Panc1 (cell line): ENCODE measurements at regions not wholly inside any gene's neighbourhood (a gene's known extent, or its start where the extent isn't known, plus 50 kb on each side); places are given as distances from the start of the nearest gene placed in this dataset.

Source experiments
- ATAC-seq: fragments of 200-7000 bp; cut with Tn5 transposase; 2 replicates; pipeline ENCODE4 v1.9.1; 2020; ENCODE audit warnings: mild to moderate bottlenecking, moderate library complexity
- BruUV-seq: library from RNA; stranded (reverse); fragments of 400-500 nt; replicated peaks from 2 replicates; lab custom pipeline; 2021; lab: Mats Ljungman, UMichigan
- CTCF ChIA-PET: fragments of 300-600 bp; sonication (Branson Sonifier 250); formaldehyde crosslinking; loops from one replicate; lab custom pipeline; 2022; ENCODE audit warnings: antibody characterized with exemption; lab: Charles Lee
- POLR2A ChIA-PET: fragments of 300-600 bp; sonication (Branson Sonifier 250); formaldehyde crosslinking; loops from one replicate; lab custom pipeline; 2022; ENCODE audit warnings: antibody characterized with exemption; lab: Charles Lee
- DNase-seq: peaks from one replicate; pipeline ENCODE4 v3.0.0-alpha.2; 2010; ENCODE audit warnings: low read depth, low spot score
- H3K27ac ChIP-seq: 2 replicates; pipeline ENCODE4 v1.5.1; 2011; ENCODE audit warnings: mild to moderate bottlenecking, low read length, inconsistent platforms
- H3K27me3 ChIP-seq: fragments of 200-500 bp; sonication (Bioruptor generic); 2 replicates; pipeline ENCODE4 v1.6.0; 2014; ENCODE audit warnings: low read length, inconsistent platforms; ENCODE audit not compliant: control insufficient read depth, insufficient read depth
- H3K36me3 ChIP-seq: fragments of 200-500 bp; sonication (Bioruptor generic); 2 replicates; pipeline ENCODE4 v1.5.1; 2014; ENCODE audit warnings: inconsistent platforms, mild to moderate bottlenecking, low read length, moderate library complexity; ENCODE audit not compliant: control insufficient read depth, insufficient read depth
- H3K4me1 ChIP-seq: 2 replicates; pipeline ENCODE4 v1.5.1; 2011; ENCODE audit warnings: inconsistent platforms, mild to moderate bottlenecking, low read length, moderate library complexity; ENCODE audit not compliant: control insufficient read depth, insufficient read depth
- H3K4me3 ChIP-seq, 2 experiments: 2 replicates each; pipeline ENCODE4 v1.5.1; 2011 to 2012; ENCODE audit warnings: low read depth in 2 of 2, low read length in 2 of 2, mild to moderate bottlenecking in 2 of 2, inconsistent platforms in 1 of 2, moderate library complexity in 1 of 2
- H3K9me3 ChIP-seq: fragments of 200-500 bp; sonication (Bioruptor generic); 2 replicates; pipeline ENCODE4 v1.5.1; 2014; ENCODE audit warnings: low read depth, mild to moderate bottlenecking, inconsistent platforms, low read length, moderate library complexity; ENCODE audit not compliant: control insufficient read depth, insufficient read depth
- POLR2AphosphoS5 ChIP-seq: IDR thresholded peaks from 2 replicates; pipeline ENCODE4 v1.6.1; 2012; ENCODE audit warnings: mild to moderate bottlenecking, low read depth, low read length, moderate library complexity
- SIN3A ChIP-seq: IDR thresholded peaks from 2 replicates; pipeline ENCODE4 v1.6.1; 2012; ENCODE audit warnings: low read depth, mild to moderate bottlenecking, low read length, moderate library complexity, borderline replicate concordance; ENCODE audit not compliant: insufficient read depth
- TCF7L2 ChIP-seq: IDR thresholded peaks from 2 replicates; pipeline ENCODE4 v1.6.1; 2011; ENCODE audit warnings: mild to moderate bottlenecking, low read depth, low read length, inconsistent platforms
- in situ Hi-C: cut with HindIII; loops from 2 replicates; pipeline ENCODE4 v1.10.0; 2016; ENCODE audit warnings: low sequenced_read_pairs, low pct_unique_long_range_greater_than_20kb
- intact Hi-C: fragments of 100-400 bp; cut with micrococcal nuclease; formaldehyde crosslinking; loops from one replicate; pipeline ENCODE4 v1.10.0; 2022; ENCODE audit not compliant: unreplicated experiment
- TF ChIP-seq, protein P1 (sequence below): fragments of 450-650 bp; IDR thresholded peaks from 2 replicates; pipeline ENCODE4 v1.5.1; 2017; ENCODE audit warnings: mild to moderate bottlenecking
- TF ChIP-seq, protein P2 (sequence below), 2 experiments: IDR thresholded peaks; 2 replicates each; pipeline ENCODE4 v1.6.1; 2011 to 2012; ENCODE audit warnings: low read depth in 2 of 2, control low read depth in 1 of 2, low read length in 1 of 2, mild to moderate bottlenecking in 1 of 2, moderate library complexity in 1 of 2; ENCODE audit not compliant: insufficient read depth in 1 of 2

DNA sequence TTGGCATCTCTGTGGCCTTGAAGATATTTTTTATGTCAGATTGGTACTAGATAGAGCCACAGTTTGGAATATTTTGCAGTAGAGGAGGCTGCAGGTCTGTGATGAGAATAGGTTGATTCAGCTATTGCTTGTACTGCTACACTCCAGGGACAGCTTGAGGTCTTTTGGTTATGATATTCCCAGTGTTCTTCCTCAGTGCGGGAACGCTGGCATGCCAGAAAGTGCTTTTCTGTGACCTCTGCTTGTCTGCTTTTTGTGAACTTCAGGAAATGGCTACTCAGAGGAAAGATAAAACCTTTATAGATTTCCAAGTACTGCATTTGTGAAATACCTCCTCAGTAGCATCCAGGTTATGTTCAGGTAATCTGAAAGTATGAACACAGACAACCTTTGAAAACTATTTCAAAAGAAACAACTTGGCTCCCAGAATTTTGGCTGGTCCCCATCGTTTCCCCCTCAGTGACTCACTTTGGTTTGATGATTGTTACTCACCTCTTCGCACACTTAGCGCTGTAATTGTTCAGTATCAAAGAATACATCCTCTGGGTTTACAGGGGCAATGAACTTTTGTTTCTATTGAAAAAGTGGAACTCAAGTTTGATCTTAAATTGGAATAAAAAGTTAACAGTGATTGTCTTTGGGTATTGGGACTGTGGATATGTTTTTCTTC, 191.4 kb downstream of the HIPK3 start:
- no TSS peak for BruUV-seq
- in situ Hi-C loops (no loop called here), intact Hi-C loops (no loop called here)
- peaks cover 6% of the 10 kb centered on the region; the same call in 1 of the 2 replicates for H3K4me1 ChIP-seq
- H3K4me3 ChIP-seq, result no peak overlapping the region
- no peaks in the 10 kb centered on the region for H3K27me3 ChIP-seq
- ATAC-seq, result no peak
- TF ChIP-seq, protein P1, sequence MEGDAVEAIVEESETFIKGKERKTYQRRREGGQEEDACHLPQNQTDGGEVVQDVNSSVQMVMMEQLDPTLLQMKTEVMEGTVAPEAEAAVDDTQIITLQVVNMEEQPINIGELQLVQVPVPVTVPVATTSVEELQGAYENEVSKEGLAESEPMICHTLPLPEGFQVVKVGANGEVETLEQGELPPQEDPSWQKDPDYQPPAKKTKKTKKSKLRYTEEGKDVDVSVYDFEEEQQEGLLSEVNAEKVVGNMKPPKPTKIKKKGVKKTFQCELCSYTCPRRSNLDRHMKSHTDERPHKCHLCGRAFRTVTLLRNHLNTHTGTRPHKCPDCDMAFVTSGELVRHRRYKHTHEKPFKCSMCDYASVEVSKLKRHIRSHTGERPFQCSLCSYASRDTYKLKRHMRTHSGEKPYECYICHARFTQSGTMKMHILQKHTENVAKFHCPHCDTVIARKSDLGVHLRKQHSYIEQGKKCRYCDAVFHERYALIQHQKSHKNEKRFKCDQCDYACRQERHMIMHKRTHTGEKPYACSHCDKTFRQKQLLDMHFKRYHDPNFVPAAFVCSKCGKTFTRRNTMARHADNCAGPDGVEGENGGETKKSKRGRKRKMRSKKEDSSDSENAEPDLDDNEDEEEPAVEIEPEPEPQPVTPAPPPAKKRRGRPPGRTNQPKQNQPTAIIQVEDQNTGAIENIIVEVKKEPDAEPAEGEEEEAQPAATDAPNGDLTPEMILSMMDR, result no peak
- TF ChIP-seq, protein P2, sequence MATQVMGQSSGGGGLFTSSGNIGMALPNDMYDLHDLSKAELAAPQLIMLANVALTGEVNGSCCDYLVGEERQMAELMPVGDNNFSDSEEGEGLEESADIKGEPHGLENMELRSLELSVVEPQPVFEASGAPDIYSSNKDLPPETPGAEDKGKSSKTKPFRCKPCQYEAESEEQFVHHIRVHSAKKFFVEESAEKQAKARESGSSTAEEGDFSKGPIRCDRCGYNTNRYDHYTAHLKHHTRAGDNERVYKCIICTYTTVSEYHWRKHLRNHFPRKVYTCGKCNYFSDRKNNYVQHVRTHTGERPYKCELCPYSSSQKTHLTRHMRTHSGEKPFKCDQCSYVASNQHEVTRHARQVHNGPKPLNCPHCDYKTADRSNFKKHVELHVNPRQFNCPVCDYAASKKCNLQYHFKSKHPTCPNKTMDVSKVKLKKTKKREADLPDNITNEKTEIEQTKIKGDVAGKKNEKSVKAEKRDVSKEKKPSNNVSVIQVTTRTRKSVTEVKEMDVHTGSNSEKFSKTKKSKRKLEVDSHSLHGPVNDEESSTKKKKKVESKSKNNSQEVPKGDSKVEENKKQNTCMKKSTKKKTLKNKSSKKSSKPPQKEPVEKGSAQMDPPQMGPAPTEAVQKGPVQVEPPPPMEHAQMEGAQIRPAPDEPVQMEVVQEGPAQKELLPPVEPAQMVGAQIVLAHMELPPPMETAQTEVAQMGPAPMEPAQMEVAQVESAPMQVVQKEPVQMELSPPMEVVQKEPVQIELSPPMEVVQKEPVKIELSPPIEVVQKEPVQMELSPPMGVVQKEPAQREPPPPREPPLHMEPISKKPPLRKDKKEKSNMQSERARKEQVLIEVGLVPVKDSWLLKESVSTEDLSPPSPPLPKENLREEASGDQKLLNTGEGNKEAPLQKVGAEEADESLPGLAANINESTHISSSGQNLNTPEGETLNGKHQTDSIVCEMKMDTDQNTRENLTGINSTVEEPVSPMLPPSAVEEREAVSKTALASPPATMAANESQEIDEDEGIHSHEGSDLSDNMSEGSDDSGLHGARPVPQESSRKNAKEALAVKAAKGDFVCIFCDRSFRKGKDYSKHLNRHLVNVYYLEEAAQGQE (IDR thresholded peaks at IDR 0.05; ENCODE audit: insufficient read depth in 1 of 2, low read depth in 2 of 2, low read length in 1 of 2), result no peak
- no peak for TF ChIP-seq POLR2AphosphoS5
- DNase-seq, result no peak
- H3K27ac ChIP-seq, result no peak overlapping the region
- H3K36me3 ChIP-seq, result no peaks in the 10 kb centered on the region
- ChIA-PET POLR2A (no interaction called here), CTCF (no interaction called here)
- no peaks in the 10 kb centered on the region for H3K9me3 ChIP-seq

DNA sequence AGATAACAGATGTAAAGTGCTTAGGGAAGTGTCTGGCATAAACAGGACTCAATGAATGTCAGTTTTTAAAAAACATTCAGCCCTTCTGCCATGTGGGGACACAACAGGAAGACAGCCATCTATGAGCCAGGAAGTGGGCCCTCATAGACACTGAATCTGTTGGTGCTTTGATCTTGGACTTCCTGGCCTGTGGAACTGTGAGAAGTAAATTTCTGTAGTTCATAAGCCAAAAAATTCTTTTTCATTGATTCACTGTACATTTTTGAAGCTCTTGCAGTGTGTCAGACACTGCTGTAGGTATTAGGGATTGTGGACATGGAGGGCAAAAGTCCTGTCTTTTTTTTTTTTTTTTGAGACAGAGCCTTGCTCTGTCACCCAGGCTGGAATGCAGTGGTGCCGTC, 188.6 kb downstream of the HIPK3 start:
- Histone ChIP-seq H3K4me3 (no peak overlapping the region), H3K4me1 (0 out of 2 replicates have a peak, but pooled peaks cover 2% of the 10 kb centered on the region), H3K27me3 (no peaks in the 10 kb centered on the region), H3K9me3 (no peaks in the 10 kb centered on the region), H3K36me3 (no peaks in the 10 kb centered on the region), H3K27ac (no peak overlapping the region)
- no peak for TF ChIP-seq TCF7L2
- BruUV-seq, result no TSS peak
- in situ Hi-C loops (no loop called here), intact Hi-C loops (no loop called here)
- ChIA-PET POLR2A (no interaction called here), CTCF (interaction anchor here (0.5 kb wide), 1 partner anchor 280 kb away, joined by 3 read pairs; no protein-coding TSS in a partner anchor)
- ATAC-seq (no peak), DNase-seq (no peak)

DNA sequence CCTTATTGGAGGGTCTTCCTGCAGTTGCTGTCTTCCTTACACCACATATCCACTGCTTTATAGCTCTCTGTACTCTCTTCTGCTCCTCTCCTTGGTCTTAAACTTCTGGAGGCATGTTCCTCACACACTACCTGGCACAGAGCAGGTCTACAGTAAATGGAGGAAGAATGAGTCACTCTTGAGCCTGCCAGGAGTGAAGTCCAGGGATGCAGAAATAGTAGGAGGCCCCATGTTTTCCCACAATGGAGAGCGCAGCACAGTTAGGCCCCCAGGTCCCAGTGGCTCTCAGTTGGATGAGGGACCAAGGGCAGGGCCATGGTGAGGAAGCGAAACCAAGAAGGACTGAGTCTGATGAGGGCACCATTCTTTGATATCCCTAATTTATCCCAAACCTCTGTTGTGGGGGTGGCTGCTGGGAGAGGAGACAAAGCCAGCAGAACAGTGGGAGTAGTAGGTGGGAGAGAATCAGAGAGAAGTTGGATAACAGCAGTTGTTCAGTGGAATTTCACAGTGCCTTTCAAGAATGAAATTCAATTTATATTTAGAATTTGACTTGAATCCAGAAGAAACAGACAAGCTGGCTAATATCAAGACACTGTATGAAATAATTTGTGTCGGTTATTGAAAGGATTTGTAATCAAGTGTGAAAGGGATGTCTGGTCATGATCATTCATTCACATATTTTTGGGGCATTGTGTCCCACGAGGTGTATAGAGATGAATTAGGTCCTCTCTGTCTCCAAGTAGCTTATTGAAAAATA, 187.8 kb downstream of the HIPK3 start:
- Histone ChIP-seq H3K36me3 (no peaks in the 10 kb centered on the region), H3K4me3 (no peak overlapping the region), H3K9me3 (no peaks in the 10 kb centered on the region), H3K27me3 (no peaks in the 10 kb centered on the region), H3K27ac (no peak overlapping the region), H3K4me1 (0 out of 2 replicates have a peak, but pooled peaks cover 2% of the 10 kb centered on the region)
- in situ Hi-C loops, result no loop called here
- POLR2A ChIA-PET, result no interaction called here
- no peak for DNase-seq
- CTCF ChIA-PET, result interaction anchor here (0.5 kb wide), 1 partner anchor 279 kb away, joined by 3 read pairs; no protein-coding TSS in a partner anchor
- no peak for ATAC-seq
- BruUV-seq, result no TSS peak
- TF ChIP-seq, protein P2 (IDR thresholded peaks at IDR 0.05; ENCODE audit: insufficient read depth in 1 of 2, low read depth in 2 of 2, low read length in 1 of 2), result no peak
- TF ChIP-seq TCF7L2 (no peak), POLR2AphosphoS5 (no peak), SIN3A (no peak)
- TF ChIP-seq, protein P1, result no peak
- intact Hi-C loops, result no loop called here
